ENCODE measurements at regions not wholly inside any gene's neighbourhood (a gene's known extent, or its start where the extent isn't known, plus 50 kb on each side); places are given as distances from the start of the nearest gene placed in this dataset.

DNA sequence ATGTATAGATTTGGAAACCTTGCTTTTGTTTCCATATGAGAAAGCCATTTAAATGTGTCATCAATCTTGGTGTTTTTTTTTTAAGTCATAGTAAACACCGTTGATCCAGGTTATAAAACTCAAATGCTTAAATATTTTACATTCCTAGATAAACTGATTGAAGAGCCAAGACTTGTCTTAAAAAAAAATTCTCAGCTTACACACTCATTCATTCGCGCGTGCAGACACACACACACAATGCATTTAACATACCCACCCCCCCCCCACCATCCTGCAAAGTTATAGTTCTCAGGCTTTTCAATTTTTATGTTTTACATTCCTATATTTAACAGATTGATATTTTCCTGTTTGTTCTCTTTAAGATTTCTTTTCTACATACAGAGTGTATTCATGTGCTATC lies 536.4 kb downstream of the PRKD1 start:
- CTCF ChIA-PET = no interaction called here
- Mint-ChIP-seq H3K27ac (ENCODE audit: low read depth, unreplicated experiment) (no peak overlapping the region), H3K9me3 (ENCODE audit: unreplicated experiment) (no peaks in the 10 kb centered on the region), H3K36me3 (ENCODE audit: insufficient read depth, unreplicated experiment) (no peaks in the 10 kb centered on the region), H3K27me3 (ENCODE audit: insufficient read depth, unreplicated experiment) (peaks cover 100% of the 10 kb centered on the region), H3K4me3 (ENCODE audit: unreplicated experiment) (no peak overlapping the region), H3K4me1 (ENCODE audit: insufficient read depth, unreplicated experiment) (no peaks in the 10 kb centered on the region)
- BruUV-seq (replicated peaks) = no TSS peak
- POLR2A ChIA-PET = no interaction called here
- TF ChIP-seq, protein P1, sequence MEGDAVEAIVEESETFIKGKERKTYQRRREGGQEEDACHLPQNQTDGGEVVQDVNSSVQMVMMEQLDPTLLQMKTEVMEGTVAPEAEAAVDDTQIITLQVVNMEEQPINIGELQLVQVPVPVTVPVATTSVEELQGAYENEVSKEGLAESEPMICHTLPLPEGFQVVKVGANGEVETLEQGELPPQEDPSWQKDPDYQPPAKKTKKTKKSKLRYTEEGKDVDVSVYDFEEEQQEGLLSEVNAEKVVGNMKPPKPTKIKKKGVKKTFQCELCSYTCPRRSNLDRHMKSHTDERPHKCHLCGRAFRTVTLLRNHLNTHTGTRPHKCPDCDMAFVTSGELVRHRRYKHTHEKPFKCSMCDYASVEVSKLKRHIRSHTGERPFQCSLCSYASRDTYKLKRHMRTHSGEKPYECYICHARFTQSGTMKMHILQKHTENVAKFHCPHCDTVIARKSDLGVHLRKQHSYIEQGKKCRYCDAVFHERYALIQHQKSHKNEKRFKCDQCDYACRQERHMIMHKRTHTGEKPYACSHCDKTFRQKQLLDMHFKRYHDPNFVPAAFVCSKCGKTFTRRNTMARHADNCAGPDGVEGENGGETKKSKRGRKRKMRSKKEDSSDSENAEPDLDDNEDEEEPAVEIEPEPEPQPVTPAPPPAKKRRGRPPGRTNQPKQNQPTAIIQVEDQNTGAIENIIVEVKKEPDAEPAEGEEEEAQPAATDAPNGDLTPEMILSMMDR (IDR thresholded peaks at IDR 0.05; ENCODE audit: unreplicated experiment) = no peak
- intact Hi-C loops (cut with micrococcal nuclease) = no loop called here
- no peak for DNase-seq (ENCODE audit: unreplicated experiment)

DNA sequence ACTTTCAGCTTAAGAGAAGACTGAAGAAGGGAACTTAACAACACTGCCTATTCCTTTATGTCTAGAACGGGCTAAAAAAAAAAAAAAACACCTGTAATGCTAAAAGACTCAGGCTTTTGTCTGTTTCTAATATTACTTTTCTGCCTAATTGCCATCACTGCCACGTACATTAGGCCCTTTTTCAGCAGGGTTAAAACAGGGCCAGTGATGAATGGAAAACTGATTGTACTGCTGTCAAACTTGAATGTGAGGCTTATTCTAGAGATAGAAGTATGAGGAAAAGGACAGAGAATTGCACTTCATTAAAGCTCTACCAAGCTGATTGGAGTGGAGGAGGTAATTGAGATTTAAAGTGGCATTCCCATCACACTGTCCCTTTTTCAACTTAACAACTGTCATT lies 535.8 kb downstream of the PRKD1 start:
- DNase-seq (ENCODE audit: unreplicated experiment) = no peak
- Mint-ChIP-seq H3K27me3 (ENCODE audit: insufficient read depth, unreplicated experiment) (peaks cover 100% of the 10 kb centered on the region), H3K9me3 (ENCODE audit: unreplicated experiment) (no peaks in the 10 kb centered on the region), H3K4me1 (ENCODE audit: insufficient read depth, unreplicated experiment) (no peaks in the 10 kb centered on the region), H3K36me3 (ENCODE audit: insufficient read depth, unreplicated experiment) (no peaks in the 10 kb centered on the region), H3K4me3 (ENCODE audit: unreplicated experiment) (no peak overlapping the region), H3K27ac (ENCODE audit: low read depth, unreplicated experiment) (no peak overlapping the region)
- no TSS peak for BruUV-seq (replicated peaks)
- CTCF ChIA-PET = interaction anchor here (0.6 kb wide), 1 partner anchor 129 kb away, joined by 4 read pairs; no protein-coding TSS in a partner anchor
- TF ChIP-seq, protein P1 (IDR thresholded peaks at IDR 0.05; ENCODE audit: unreplicated experiment) = no peak
- intact Hi-C loops (cut with micrococcal nuclease) = no loop called here
- POLR2A ChIA-PET = no interaction called here

- CTCF ChIA-PET = interaction anchor here (0.6 kb wide), 2 partner anchors 130 to 157 kb away, joined by 3 to 4 read pairs; no protein-coding TSS in a partner anchor
Observed at GRCh38 chr14:29392287-29392686, 535.4 kb downstream of the PRKD1 start.

GRCh38 chr14:29403091-29403490 lies 524.6 kb downstream of the PRKD1 start:
- intact Hi-C loops (cut with micrococcal nuclease) = no loop called here
- TF ChIP-seq, protein P1 (IDR thresholded peaks at IDR 0.05; ENCODE audit: unreplicated experiment) = no peak
- Mint-ChIP-seq H3K36me3 (ENCODE audit: insufficient read depth, unreplicated experiment) (no peaks in the 10 kb centered on the region), H3K27me3 (ENCODE audit: insufficient read depth, unreplicated experiment) (peaks cover 43% of the 10 kb centered on the region), H3K27ac (ENCODE audit: low read depth, unreplicated experiment) (no peak overlapping the region), H3K4me1 (ENCODE audit: insufficient read depth, unreplicated experiment) (no peaks in the 10 kb centered on the region), H3K9me3 (ENCODE audit: unreplicated experiment) (no peaks in the 10 kb centered on the region), H3K4me3 (ENCODE audit: unreplicated experiment) (no peak overlapping the region)
- POLR2A ChIA-PET = no interaction called here
- no peak for DNase-seq (ENCODE audit: unreplicated experiment)
- no TSS peak for BruUV-seq (replicated peaks)
- CTCF ChIA-PET = no interaction called here

More at GRCh38 chr14:29392287-29392686, 535.4 kb downstream of the PRKD1 start:
- BruUV-seq (replicated peaks) = no TSS peak
- DNase-seq (ENCODE audit: unreplicated experiment) = no peak
- no peaks in the 10 kb centered on the region for H3K4me1 Mint-ChIP-seq (ENCODE audit: insufficient read depth, unreplicated experiment)
- no peak overlapping the region for H3K27ac Mint-ChIP-seq (ENCODE audit: low read depth, unreplicated experiment)
- H3K27me3 Mint-ChIP-seq (ENCODE audit: insufficient read depth, unreplicated experiment) = peaks cover 99% of the 10 kb centered on the region
- H3K4me3 Mint-ChIP-seq (ENCODE audit: unreplicated experiment) = no peak overlapping the region
- intact Hi-C loops (cut with micrococcal nuclease) = no loop called here
- POLR2A ChIA-PET = no interaction called here
- no peaks in the 10 kb centered on the region for H3K36me3 Mint-ChIP-seq (ENCODE audit: insufficient read depth, unreplicated experiment)
- H3K9me3 Mint-ChIP-seq (ENCODE audit: unreplicated experiment) = no peaks in the 10 kb centered on the region
- TF ChIP-seq, protein P1 (IDR thresholded peaks at IDR 0.05; ENCODE audit: unreplicated experiment) = no peak
